Neuronal stem cell (in vitro differentiated cells): ENCODE measurements at regions not wholly inside any gene's neighbourhood (a gene's known extent, or its start where the extent isn't known, plus 50 kb on each side); places are given as distances from the start of the nearest gene placed in this dataset.

Source experiments
- DNase-seq: peaks from one replicate; pipeline ENCODE4 v3.0.0-alpha.2; 2013; ENCODE audit warnings: low spot score
- H2AFZ ChIP-seq: one replicate; pipeline ENCODE4 v1.6.1; 2013; ENCODE audit warnings: mild to moderate bottlenecking, low read length, inconsistent platforms
- H2AK5ac ChIP-seq: 2 replicates; pipeline ENCODE4 v1.6.1; 2013; ENCODE audit warnings: low read depth, mild to moderate bottlenecking, inconsistent platforms, low read length, moderate library complexity, mixed read lengths
- H2BK120ac ChIP-seq: 2 replicates; pipeline ENCODE4 v1.6.1; 2013; ENCODE audit warnings: low read depth, mild to moderate bottlenecking, inconsistent platforms, low read length, moderate library complexity, mixed read lengths
- H2BK12ac ChIP-seq: one replicate; pipeline ENCODE4 v1.6.1; 2013; ENCODE audit warnings: low read length, inconsistent platforms
- H2BK15ac ChIP-seq: 2 replicates; pipeline ENCODE4 v1.6.1; 2013; ENCODE audit warnings: mild to moderate bottlenecking, low read length, inconsistent platforms, mixed read lengths
- H2BK5ac ChIP-seq: one replicate; pipeline ENCODE4 v1.6.1; 2013; ENCODE audit warnings: inconsistent platforms, mild to moderate bottlenecking, low read length, moderate library complexity
- H3K14ac ChIP-seq: one replicate; pipeline ENCODE4 v1.6.1; 2013; ENCODE audit warnings: low read length, inconsistent platforms
- H3K18ac ChIP-seq: 2 replicates; pipeline ENCODE4 v1.6.1; 2013; ENCODE audit warnings: low read length, inconsistent platforms
- H3K23ac ChIP-seq: 2 replicates; pipeline ENCODE4 v1.6.1; 2013; ENCODE audit warnings: low read depth, mild to moderate bottlenecking, mixed read lengths, low read length, inconsistent platforms; ENCODE audit not compliant: poor library complexity
- H3K27ac ChIP-seq: replicated peaks from 3 replicates; pipeline ENCODE4 v1.5.1; 2013; ENCODE audit warnings: low read length, inconsistent platforms
- H3K27me3 ChIP-seq, 3 experiments: 2 replicates each; pipeline ENCODE4 v1.6.1; 2013; ENCODE audit warnings: low read length in 3 of 3, mild to moderate bottlenecking in 2 of 3, inconsistent platforms in 1 of 3, low read depth in 1 of 3, mixed read lengths in 1 of 3, moderate library complexity in 1 of 3; ENCODE audit not compliant: control insufficient read depth in 3 of 3, insufficient read depth in 3 of 3
- H3K36me3 ChIP-seq, 2 donors: replicated peaks in 1 of 2; 2 replicates each; pipeline ENCODE4 v1.6.1; 2013; ENCODE audit warnings: low read length in 2 of 2; ENCODE audit not compliant: control insufficient read depth in 2 of 2, insufficient read depth in 2 of 2
- H3K4ac ChIP-seq: 2 replicates; pipeline ENCODE4 v1.6.1; 2013; ENCODE audit warnings: inconsistent platforms, mild to moderate bottlenecking, low read length, moderate library complexity
- H3K4me1 ChIP-seq, 2 donors: 1 replicate in 1 of 2; 2 replicates in 1 of 2; pipeline ENCODE4 v1.6.1; 2013; ENCODE audit warnings: low read length in 2 of 2, low read depth in 1 of 2; ENCODE audit not compliant: control insufficient read depth in 2 of 2, insufficient read depth in 1 of 2
- H3K4me2 ChIP-seq: one replicate; pipeline ENCODE4 v1.6.1; 2013; ENCODE audit warnings: mild to moderate bottlenecking, low read length, inconsistent platforms; ENCODE audit not compliant: insufficient read depth, poor library complexity, severe bottlenecking
- H3K4me3 ChIP-seq, 2 donors: 2 replicates each; pipeline ENCODE4 v1.5.1; 2013; ENCODE audit warnings: low read length in 2 of 2, mild to moderate bottlenecking in 2 of 2, inconsistent platforms in 1 of 2, moderate library complexity in 1 of 2
- H3K79me1 ChIP-seq: one replicate; pipeline ENCODE4 v1.6.1; 2013; ENCODE audit warnings: low read depth, mild to moderate bottlenecking, inconsistent platforms, low read length, moderate library complexity
- H3K9ac ChIP-seq: one replicate; pipeline ENCODE4 v1.6.1; 2013; ENCODE audit warnings: mild to moderate bottlenecking, low read depth, low read length, inconsistent platforms; ENCODE audit not compliant: poor library complexity
- H3K9me3 ChIP-seq, 2 donors: replicated peaks in 1 of 2; 2 replicates each; pipeline versions ENCODE3 to v1.6.1; 2013; ENCODE audit warnings: low read length in 2 of 2, mild to moderate bottlenecking in 2 of 2, inconsistent platforms in 1 of 2, low read depth in 1 of 2, mixed read lengths in 1 of 2, moderate library complexity in 1 of 2; ENCODE audit not compliant: control insufficient read depth in 2 of 2, insufficient read depth in 1 of 2
- H4K8ac ChIP-seq: one replicate; pipeline ENCODE4 v1.6.1; 2013; ENCODE audit warnings: low read depth, mild to moderate bottlenecking, inconsistent platforms, low read length, moderate library complexity
- H4K91ac ChIP-seq: one replicate; pipeline ENCODE4 v1.6.1; 2013; ENCODE audit warnings: low read length, low read depth, mild to moderate bottlenecking, inconsistent platforms; ENCODE audit not compliant: poor library complexity
- WGBS, 2 donors: extraction: QIAGEN DNeasy Blood & Tissue Kit; methylation state at CpG; one replicate each; pipeline ENCODE4 v1.1.7; 2013; ENCODE audit warnings: missing lambda C conversion rate in 2 of 2, mixed read lengths in 1 of 2; ENCODE audit not compliant: insufficient read length in 2 of 2, insufficient replicate concordance in 1 of 2; ENCODE audit errors: extremely low coverage in 2 of 2; 5-methylcytosine and 5-hydroxymethylcytosine counted together

DNA sequence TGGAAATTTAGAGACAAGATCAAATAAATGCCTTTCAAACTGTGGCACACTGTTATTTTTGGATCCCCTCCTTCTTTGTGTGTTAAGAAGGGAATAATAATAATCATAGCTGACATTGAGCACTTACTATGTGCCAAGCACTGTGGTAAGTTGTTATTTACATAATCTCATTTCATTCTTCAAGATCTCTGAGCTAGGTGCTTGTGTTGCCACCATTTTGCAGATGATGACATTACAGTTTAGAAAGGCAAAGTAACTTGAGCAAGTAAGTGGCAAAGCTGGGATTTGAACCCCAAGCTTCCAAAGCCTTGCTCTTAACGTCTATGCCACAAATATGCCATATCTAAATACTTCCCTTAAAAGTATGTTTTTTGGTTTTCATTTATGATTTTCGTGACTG, 121.8 kb upstream of the TMEM161B start:
- Histone ChIP-seq H2BK12ac (no peak overlapping the region), H3K27ac (no peak overlapping the region), H3K4me1 (peaks cover 26 to 47% of the 10 kb centered on the region in 2 donors), H3K27me3 (no peaks in the 10 kb centered on the region), H2AFZ (no peak overlapping the region), H3K4ac (no peak overlapping the region), H4K91ac (no peak overlapping the region), H2BK5ac (no peak overlapping the region), H2BK120ac (no peak overlapping the region), H3K36me3 (no peaks in the 10 kb centered on the region), H3K9me3 (no peaks in the 10 kb centered on the region), H3K4me2 (no peak overlapping the region), H3K14ac (no peak overlapping the region), H3K79me1 (no peaks in the 10 kb centered on the region), H2BK15ac (no peak overlapping the region), H3K23ac (no peak overlapping the region), H4K8ac (no peak overlapping the region), H2AK5ac (no peak overlapping the region), H3K18ac (no peak overlapping the region), H3K9ac (no peak overlapping the region), H3K4me3 (no peak overlapping the region)
- DNase-seq: no peak
- no CpG with 5 or more reads among the region's 2 CpGs for WGBS, 2 donors

DNA sequence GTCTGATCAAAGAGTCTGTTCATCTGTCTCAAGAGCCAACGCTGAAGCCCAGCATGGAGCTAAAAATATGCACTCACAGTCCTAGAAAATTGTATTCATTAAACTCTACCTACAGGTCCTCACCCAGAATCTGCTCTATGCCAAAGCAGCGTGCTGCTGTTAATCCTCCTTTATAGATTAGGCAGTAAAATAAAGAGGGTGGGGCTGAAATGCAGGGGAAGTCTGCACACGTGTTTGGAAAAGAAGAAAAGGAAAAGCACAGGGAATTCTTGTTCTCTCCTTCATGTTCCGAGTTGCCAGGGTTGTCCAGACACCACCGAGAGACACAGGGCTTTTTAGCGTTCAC, 121.4 kb upstream of the TMEM161B start:
- Histone ChIP-seq H4K8ac (no peak overlapping the region), H2BK12ac (no peak overlapping the region), H2AFZ (no peak overlapping the region), H2BK5ac (no peak overlapping the region), H3K23ac (no peak overlapping the region), H3K36me3 (no peaks in the 10 kb centered on the region), H3K4ac (no peak overlapping the region), H3K27ac (peak overlapping the region; percentile 51), H2BK15ac (no peak overlapping the region), H3K14ac (no peak overlapping the region), H3K9ac (no peak overlapping the region), H3K4me2 (no peak overlapping the region), H3K27me3 (no peaks in the 10 kb centered on the region), H3K4me1 (peaks cover 26 to 43% of the 10 kb centered on the region in 2 donors), H3K4me3 (no peak overlapping the region), H2AK5ac (no peak overlapping the region), H4K91ac (no peak overlapping the region), H2BK120ac (no peak overlapping the region), H3K9me3 (no peaks in the 10 kb centered on the region), H3K79me1 (no peaks in the 10 kb centered on the region), H3K18ac (no peak overlapping the region)
- no CpG with 5 or more reads among the region's 6 CpGs for WGBS, 2 donors
- no peak for DNase-seq

DNA sequence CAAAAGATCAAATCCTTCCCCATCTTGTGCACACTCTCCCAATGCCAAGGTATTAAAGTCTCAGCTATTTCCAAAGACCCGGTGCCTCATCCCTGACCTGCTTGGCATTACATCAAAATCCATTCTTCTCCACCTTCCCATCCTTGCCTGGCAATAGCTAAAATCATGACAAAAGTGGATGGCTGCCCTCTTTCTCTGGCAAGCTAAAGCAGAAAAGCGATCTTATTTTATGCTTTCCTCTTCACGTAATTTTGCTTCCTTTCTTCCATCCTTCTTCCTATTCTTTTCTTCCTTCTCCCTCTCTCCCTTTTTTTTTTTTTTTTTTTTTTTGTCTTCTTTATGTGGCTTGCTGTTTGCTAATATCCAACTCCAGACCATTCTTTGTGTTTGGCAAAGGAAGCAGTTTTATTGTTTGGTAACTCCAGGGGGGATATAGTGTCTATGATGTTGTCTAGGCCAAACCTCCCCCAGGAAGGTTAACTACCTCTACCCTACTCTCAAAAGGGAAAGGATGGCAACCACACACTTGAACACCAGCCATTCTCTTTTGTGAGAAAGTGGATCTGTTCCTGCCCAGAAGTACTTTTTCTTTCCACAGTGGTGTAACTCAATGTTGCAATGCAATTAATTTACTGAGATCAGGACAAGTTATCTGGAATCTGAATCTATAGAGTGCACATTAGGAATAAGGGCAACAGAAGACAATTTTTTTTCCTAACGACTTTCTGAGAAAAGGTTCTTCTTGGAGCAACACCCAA, 120.9 kb upstream of the TMEM161B start:
- Histone ChIP-seq H3K4me3 (no peak overlapping the region), H3K18ac (no peak overlapping the region), H3K36me3 (no peaks in the 10 kb centered on the region), H4K8ac (no peak overlapping the region), H3K4me2 (no peak overlapping the region), H3K14ac (no peak overlapping the region), H3K27me3 (no peaks in the 10 kb centered on the region), H3K4ac (no peak overlapping the region), H2BK15ac (no peak overlapping the region), H2BK5ac (no peak overlapping the region), H2AK5ac (no peak overlapping the region), H3K23ac (no peak overlapping the region), H3K27ac (peak overlapping the region; percentile 89), H4K91ac (no peak overlapping the region), H3K9me3 (no peaks in the 10 kb centered on the region), H3K4me1 (peaks cover 23 to 37% of the 10 kb centered on the region in 2 donors), H2BK120ac (no peak overlapping the region), H3K79me1 (no peaks in the 10 kb centered on the region), H2AFZ (peak overlapping the region; percentile 8), H3K9ac (no peak overlapping the region), H2BK12ac (no peak overlapping the region)
- no peak for DNase-seq
- WGBS, 2 donors: no CpG with 5 or more reads among the region's 4 CpGs

DNA sequence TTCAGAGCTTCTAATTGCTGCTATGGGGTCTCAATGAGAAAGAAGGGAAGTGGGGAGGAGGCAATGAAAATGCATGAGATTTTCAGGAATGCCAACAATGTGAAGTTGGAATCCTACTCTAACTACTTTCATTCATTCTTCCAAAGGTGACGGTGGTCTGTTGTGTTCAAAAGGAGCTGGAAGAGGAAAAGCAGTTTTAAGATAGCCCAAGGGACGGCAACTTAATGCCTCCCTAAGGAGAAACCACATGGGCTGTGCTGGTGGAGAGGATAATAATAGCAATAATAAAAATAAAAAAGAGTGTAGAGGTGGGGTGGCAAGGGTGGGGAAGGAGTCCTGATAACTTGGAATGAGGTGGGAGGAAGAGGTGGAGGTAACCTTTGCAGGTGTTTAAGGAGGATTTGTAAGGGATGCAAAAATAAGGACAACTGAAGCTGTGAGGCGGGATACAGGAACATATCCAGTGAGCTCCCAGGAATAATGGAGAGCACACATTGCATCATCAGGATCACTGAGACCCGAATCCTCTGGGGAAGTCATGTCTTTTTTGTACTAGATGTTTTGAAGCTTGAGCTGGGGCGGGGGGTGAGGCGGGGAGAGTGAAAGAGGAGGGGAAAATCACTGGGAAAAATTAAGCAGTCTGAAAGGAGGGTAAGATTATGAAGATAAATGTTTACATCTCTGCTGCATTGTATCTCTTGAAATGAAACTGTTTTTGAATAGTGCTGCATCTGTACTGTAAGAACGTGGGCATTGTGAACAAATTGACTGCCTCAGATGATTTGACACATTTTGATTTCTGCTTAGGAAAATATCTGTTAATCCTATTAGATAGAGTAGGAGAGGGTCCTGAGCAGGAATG, 120.1 kb upstream of the TMEM161B start:
- no peak overlapping the region for H3K23ac ChIP-seq
- H4K91ac ChIP-seq: no peak overlapping the region
- no peak overlapping the region for H3K4me3 ChIP-seq
- H3K9ac ChIP-seq: no peak overlapping the region
- no peak overlapping the region for H3K18ac ChIP-seq
- no peak overlapping the region for H2AK5ac ChIP-seq
- H2AFZ ChIP-seq: peak overlapping the region; percentile 8
- no peak overlapping the region for H2BK120ac ChIP-seq
- no peaks in the 10 kb centered on the region for H3K9me3 ChIP-seq
- H3K4me2 ChIP-seq: no peak overlapping the region
- WGBS, 2 donors: no CpG with 5 or more reads among the region's 7 CpGs
- no peak overlapping the region for H2BK15ac ChIP-seq
- H3K36me3 ChIP-seq: no peaks in the 10 kb centered on the region
- no peak overlapping the region for H4K8ac ChIP-seq
- H3K79me1 ChIP-seq: no peaks in the 10 kb centered on the region
- no peak overlapping the region for H3K4ac ChIP-seq
- DNase-seq: peak; percentile 56
- no peaks in the 10 kb centered on the region for H3K27me3 ChIP-seq
- H3K4me1 ChIP-seq: peaks cover 19 to 32% of the 10 kb centered on the region in 2 donors
- no peak overlapping the region for H2BK12ac ChIP-seq
- H3K27ac ChIP-seq: peak overlapping the region; percentile 89
- no peak overlapping the region for H2BK5ac ChIP-seq
- H3K14ac ChIP-seq: no peak overlapping the region
